ENCODE measurements at regions not wholly inside any gene's neighbourhood (a gene's known extent, or its start where the extent isn't known, plus 50 kb on each side); places are given as distances from the start of the nearest gene placed in this dataset.

DNA sequence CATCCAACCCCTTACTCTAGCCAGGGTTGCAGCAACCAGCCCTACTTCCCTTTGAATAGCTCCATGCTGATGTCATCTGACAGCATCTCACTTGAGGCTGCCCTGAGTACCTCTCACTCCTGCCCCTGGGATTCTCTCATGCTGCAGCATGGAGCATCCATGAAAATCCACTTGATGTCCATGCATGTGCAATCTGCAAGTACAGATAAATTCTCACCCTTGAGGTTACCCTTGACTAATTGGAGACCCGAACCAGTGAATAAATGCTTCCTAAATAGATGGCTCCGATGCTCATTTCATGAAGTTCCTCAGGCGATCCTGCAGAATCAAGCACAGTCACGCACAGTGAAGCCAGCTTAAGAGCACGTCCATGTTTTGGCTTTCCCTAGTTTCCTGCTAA is 298.3 kb downstream of the RBM43 start:
- TF ChIP-seq, protein P1, sequence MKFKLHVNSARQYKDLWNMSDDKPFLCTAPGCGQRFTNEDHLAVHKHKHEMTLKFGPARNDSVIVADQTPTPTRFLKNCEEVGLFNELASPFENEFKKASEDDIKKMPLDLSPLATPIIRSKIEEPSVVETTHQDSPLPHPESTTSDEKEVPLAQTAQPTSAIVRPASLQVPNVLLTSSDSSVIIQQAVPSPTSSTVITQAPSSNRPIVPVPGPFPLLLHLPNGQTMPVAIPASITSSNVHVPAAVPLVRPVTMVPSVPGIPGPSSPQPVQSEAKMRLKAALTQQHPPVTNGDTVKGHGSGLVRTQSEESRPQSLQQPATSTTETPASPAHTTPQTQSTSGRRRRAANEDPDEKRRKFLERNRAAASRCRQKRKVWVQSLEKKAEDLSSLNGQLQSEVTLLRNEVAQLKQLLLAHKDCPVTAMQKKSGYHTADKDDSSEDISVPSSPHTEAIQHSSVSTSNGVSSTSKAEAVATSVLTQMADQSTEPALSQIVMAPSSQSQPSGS (CRISPR knock-in tag; IDR thresholded peaks at IDR 0.05; ENCODE audit: borderline replicate concordance, low read depth): no peak
- TF ChIP-seq, protein P2, sequence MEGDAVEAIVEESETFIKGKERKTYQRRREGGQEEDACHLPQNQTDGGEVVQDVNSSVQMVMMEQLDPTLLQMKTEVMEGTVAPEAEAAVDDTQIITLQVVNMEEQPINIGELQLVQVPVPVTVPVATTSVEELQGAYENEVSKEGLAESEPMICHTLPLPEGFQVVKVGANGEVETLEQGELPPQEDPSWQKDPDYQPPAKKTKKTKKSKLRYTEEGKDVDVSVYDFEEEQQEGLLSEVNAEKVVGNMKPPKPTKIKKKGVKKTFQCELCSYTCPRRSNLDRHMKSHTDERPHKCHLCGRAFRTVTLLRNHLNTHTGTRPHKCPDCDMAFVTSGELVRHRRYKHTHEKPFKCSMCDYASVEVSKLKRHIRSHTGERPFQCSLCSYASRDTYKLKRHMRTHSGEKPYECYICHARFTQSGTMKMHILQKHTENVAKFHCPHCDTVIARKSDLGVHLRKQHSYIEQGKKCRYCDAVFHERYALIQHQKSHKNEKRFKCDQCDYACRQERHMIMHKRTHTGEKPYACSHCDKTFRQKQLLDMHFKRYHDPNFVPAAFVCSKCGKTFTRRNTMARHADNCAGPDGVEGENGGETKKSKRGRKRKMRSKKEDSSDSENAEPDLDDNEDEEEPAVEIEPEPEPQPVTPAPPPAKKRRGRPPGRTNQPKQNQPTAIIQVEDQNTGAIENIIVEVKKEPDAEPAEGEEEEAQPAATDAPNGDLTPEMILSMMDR (IDR thresholded peaks at IDR 0.05): no peak
- TF ChIP-seq, protein P3, sequence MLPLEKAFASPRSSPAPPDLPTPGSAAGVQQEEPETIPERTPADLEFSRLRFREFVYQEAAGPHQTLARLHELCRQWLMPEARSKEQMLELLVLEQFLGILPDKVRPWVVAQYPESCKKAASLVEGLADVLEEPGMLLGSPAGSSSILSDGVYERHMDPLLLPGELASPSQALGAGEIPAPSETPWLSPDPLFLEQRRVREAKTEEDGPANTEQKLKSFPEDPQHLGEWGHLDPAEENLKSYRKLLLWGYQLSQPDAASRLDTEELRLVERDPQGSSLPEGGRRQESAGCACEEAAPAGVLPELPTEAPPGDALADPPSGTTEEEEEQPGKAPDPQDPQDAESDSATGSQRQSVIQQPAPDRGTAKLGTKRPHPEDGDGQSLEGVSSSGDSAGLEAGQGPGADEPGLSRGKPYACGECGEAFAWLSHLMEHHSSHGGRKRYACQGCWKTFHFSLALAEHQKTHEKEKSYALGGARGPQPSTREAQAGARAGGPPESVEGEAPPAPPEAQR (CRISPR knock-in tag; IDR thresholded peaks at IDR 0.05): no peak
- TF ChIP-seq RELA (CRISPR knock-in tag; IDR thresholded peaks at IDR 0.05; ENCODE audit: borderline replicate concordance): no peak
- TF ChIP-seq MXD4 (CRISPR knock-in tag; IDR thresholded peaks at IDR 0.05; ENCODE audit: borderline replicate concordance): no peak
- TF ChIP-seq, protein P4, sequence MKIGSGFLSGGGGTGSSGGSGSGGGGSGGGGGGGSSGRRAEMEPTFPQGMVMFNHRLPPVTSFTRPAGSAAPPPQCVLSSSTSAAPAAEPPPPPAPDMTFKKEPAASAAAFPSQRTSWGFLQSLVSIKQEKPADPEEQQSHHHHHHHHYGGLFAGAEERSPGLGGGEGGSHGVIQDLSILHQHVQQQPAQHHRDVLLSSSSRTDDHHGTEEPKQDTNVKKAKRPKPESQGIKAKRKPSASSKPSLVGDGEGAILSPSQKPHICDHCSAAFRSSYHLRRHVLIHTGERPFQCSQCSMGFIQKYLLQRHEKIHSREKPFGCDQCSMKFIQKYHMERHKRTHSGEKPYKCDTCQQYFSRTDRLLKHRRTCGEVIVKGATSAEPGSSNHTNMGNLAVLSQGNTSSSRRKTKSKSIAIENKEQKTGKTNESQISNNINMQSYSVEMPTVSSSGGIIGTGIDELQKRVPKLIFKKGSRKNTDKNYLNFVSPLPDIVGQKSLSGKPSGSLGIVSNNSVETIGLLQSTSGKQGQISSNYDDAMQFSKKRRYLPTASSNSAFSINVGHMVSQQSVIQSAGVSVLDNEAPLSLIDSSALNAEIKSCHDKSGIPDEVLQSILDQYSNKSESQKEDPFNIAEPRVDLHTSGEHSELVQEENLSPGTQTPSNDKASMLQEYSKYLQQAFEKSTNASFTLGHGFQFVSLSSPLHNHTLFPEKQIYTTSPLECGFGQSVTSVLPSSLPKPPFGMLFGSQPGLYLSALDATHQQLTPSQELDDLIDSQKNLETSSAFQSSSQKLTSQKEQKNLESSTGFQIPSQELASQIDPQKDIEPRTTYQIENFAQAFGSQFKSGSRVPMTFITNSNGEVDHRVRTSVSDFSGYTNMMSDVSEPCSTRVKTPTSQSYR (CRISPR knock-in tag; IDR thresholded peaks at IDR 0.05): no peak
- TF ChIP-seq, protein P5, sequence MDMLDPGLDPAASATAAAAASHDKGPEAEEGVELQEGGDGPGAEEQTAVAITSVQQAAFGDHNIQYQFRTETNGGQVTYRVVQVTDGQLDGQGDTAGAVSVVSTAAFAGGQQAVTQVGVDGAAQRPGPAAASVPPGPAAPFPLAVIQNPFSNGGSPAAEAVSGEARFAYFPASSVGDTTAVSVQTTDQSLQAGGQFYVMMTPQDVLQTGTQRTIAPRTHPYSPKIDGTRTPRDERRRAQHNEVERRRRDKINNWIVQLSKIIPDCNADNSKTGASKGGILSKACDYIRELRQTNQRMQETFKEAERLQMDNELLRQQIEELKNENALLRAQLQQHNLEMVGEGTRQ (CRISPR knock-in tag; IDR thresholded peaks at IDR 0.05): no peak
- TF ChIP-seq, protein P6, sequence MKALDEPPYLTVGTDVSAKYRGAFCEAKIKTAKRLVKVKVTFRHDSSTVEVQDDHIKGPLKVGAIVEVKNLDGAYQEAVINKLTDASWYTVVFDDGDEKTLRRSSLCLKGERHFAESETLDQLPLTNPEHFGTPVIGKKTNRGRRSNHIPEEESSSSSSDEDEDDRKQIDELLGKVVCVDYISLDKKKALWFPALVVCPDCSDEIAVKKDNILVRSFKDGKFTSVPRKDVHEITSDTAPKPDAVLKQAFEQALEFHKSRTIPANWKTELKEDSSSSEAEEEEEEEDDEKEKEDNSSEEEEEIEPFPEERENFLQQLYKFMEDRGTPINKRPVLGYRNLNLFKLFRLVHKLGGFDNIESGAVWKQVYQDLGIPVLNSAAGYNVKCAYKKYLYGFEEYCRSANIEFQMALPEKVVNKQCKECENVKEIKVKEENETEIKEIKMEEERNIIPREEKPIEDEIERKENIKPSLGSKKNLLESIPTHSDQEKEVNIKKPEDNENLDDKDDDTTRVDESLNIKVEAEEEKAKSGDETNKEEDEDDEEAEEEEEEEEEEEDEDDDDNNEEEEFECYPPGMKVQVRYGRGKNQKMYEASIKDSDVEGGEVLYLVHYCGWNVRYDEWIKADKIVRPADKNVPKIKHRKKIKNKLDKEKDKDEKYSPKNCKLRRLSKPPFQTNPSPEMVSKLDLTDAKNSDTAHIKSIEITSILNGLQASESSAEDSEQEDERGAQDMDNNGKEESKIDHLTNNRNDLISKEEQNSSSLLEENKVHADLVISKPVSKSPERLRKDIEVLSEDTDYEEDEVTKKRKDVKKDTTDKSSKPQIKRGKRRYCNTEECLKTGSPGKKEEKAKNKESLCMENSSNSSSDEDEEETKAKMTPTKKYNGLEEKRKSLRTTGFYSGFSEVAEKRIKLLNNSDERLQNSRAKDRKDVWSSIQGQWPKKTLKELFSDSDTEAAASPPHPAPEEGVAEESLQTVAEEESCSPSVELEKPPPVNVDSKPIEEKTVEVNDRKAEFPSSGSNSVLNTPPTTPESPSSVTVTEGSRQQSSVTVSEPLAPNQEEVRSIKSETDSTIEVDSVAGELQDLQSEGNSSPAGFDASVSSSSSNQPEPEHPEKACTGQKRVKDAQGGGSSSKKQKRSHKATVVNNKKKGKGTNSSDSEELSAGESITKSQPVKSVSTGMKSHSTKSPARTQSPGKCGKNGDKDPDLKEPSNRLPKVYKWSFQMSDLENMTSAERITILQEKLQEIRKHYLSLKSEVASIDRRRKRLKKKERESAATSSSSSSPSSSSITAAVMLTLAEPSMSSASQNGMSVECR (CRISPR knock-in tag; IDR thresholded peaks at IDR 0.05; ENCODE audit: borderline replicate concordance): no peak
- no peak for TF ChIP-seq ZNF423 (CRISPR knock-in tag; IDR thresholded peaks at IDR 0.05)
- Mint-ChIP-seq H3K4me3 (no peak overlapping the region), H3K27ac (no peak overlapping the region), H3K9me3 (no peaks in the 10 kb centered on the region), H3K27me3 (ENCODE audit: low read depth) (peaks cover 2% of the 10 kb centered on the region; the same call in 1 of the 2 replicates), H3K36me3 (no peaks in the 10 kb centered on the region; the same call in 1 of the 2 replicates), H3K4me1 (no peaks in the 10 kb centered on the region)
- CTCF ChIA-PET: no interaction called here
- ATAC-seq (no peak), DNase-seq (ENCODE audit: low spot score) (no peak)
- POLR2A ChIA-PET: no interaction called here

DNA sequence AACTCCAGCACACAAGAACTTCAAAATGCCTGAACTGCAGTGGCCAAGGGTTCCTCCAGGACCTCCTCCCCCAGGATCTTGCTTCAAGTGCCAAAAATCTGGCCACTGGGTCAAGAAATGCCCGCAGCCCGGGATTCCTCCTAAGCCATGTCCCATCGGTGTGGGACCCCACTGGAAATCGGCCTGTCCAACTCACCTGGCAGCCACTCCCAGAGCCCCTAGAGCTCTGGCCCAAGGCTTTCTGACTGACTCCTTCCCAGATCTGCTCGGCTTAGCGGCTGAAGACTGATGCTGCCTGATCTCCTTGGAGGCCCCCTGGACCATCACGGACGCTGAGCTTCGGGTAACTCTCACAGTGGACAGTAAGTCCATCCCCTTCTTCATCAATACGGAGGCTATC is 306.4 kb downstream of the RBM43 start:
- H3K4me1 Mint-ChIP-seq: no peaks in the 10 kb centered on the region

More for the DNA sequence above, 306.4 kb downstream of the RBM43 start:
- POLR2A ChIA-PET: no interaction called here
- Mint-ChIP-seq H3K9me3 (peaks cover 20% of the 10 kb centered on the region), H3K36me3 (peaks cover 33% of the 10 kb centered on the region), H3K4me3 (no peak overlapping the region), H3K27me3 (ENCODE audit: low read depth) (peaks cover 4% of the 10 kb centered on the region; the same call in 1 of the 2 replicates), H3K27ac (no peak overlapping the region)
- CTCF ChIA-PET: no interaction called here
- TF ChIP-seq, protein P7, sequence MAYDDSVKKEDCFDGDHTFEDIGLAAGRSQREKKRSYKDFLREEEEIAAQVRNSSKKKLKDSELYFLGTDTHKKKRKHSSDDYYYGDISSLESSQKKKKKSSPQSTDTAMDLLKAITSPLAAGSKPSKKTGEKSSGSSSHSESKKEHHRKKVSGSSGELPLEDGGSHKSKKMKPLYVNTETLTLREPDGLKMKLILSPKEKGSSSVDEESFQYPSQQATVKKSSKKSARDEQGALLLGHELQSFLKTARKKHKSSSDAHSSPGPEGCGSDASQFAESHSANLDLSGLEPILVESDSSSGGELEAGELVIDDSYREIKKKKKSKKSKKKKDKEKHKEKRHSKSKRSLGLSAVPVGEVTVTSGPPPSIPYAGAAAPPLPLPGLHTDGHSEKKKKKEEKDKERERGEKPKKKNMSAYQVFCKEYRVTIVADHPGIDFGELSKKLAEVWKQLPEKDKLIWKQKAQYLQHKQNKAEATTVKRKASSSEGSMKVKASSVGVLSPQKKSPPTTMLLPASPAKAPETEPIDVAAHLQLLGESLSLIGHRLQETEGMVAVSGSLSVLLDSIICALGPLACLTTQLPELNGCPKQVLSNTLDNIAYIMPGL (CRISPR knock-in tag; IDR thresholded peaks at IDR 0.05): no peak
- TF ChIP-seq NR1H2 (CRISPR knock-in tag; IDR thresholded peaks at IDR 0.05) (no peak), NFE2L1 (CRISPR knock-in tag; IDR thresholded peaks at IDR 0.05) (no peak), ZNF232 (CRISPR knock-in tag; IDR thresholded peaks at IDR 0.05) (no peak)
- no peak for ATAC-seq
- no peak for DNase-seq (ENCODE audit: low spot score)

Data from WTC11 (cell line).